Suprapubic skin (tissue), 4 donors: ENCODE measurements at regions not wholly inside any gene's neighbourhood (a gene's known extent, or its start where the extent isn't known, plus 50 kb on each side); places are given as distances from the start of the nearest gene placed in this dataset.
A peak's percentile ranks its signal among the peaks of the same experiment; 100 is the strongest.

Experiments used
- DNase-seq, 2 donors: peaks; one replicate each; pipeline ENCODE4 v3.0.0-alpha.2; 2019; ENCODE audit warnings: low spot score in 2 of 2
- H3K27ac ChIP-seq: fragments of 200-600 bp; sonication (generic); one replicate; pipeline ENCODE4 v1.5.1; 2019
- H3K27me3 ChIP-seq: fragments of 200-600 bp; sonication (generic); one replicate; pipeline ENCODE4 v1.5.1; 2019
- H3K36me3 ChIP-seq: fragments of 200-600 bp; sonication (generic); one replicate; pipeline ENCODE4 v1.5.1; 2019
- H3K4me1 ChIP-seq: fragments of 200-600 bp; sonication (generic); one replicate; pipeline ENCODE4 v1.5.1; 2019
- H3K4me3 ChIP-seq: fragments of 200-600 bp; sonication (generic); one replicate; pipeline ENCODE4 v1.5.1; 2019; ENCODE audit warnings: mild to moderate bottlenecking
- H3K9me3 ChIP-seq: fragments of 200-600 bp; sonication (generic); one replicate; pipeline ENCODE4 v1.5.1; 2019
- EP300 ChIP-seq: sonication (generic); formaldehyde crosslinking; IDR thresholded peaks from one replicate; pipeline ENCODE4 v1.6.1; 2017; ENCODE audit warnings: antibody characterized with exemption
- POLR2A ChIP-seq, 2 donors: fragments of 450-650 bp; IDR thresholded peaks; one replicate each; pipeline ENCODE4 v1.6.1; 2017; ENCODE audit warnings: antibody characterized with exemption in 2 of 2, mild to moderate bottlenecking in 2 of 2, moderate library complexity in 2 of 2
- POLR2AphosphoS5 ChIP-seq, 3 donors: sonication (generic); formaldehyde crosslinking; IDR thresholded peaks; one replicate each; pipeline ENCODE4 v1.6.1; 2017; ENCODE audit warnings: antibody characterized with exemption in 3 of 3
- WGBS: methylation state at CpG from one replicate; pipeline ENCODE4 v1.1.5; 2018; 5-methylcytosine and 5-hydroxymethylcytosine counted together
- TF ChIP-seq, protein P1 (sequence below), 2 donors: fragments of 200-600 bp in 1 of 2; fragments of 450-650 bp in 1 of 2; sonication (generic) in 1 of 2; IDR thresholded peaks; one replicate each; pipeline ENCODE4 v1.5.1; 2016 to 2019; ENCODE audit warnings: antibody characterized with exemption in 2 of 2, mild to moderate bottlenecking in 1 of 2, moderate library complexity in 1 of 2

DNA sequence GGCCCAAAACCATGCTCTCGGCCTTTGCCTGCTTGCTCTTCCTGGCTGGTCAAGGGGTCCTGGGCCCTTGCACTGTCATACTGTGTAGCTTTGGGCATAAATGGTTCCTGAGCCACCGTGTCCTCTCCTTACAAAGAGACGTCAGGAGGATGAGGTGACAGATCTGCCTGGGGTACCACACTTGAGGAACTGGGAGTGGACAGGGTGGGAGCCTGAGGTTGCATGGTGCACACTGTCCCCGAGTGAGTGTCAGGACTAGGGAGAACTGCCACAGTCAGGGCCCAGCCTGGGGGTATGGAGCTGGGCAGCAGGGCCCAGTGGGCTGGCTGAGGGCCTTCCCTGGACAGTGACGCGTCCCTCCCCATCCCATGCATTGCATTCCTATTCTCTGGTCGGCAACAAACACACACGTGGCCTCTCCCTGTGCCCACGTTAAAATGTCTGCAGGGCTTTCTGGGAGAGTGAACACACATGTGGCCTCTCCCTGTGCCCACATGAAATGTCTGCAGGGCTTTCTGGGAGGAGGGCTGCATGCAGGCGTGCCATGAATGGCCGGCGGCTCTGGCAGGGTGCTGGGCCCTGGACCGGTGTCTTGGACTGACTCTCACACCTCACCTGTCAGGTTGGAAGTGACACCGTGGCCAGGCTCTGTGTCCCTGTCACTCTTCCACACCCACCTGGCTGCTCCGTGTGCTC lies 122.1 kb upstream of the COL5A1 start:
- no peaks in the 10 kb centered on the region for H3K36me3 ChIP-seq
- H3K27ac ChIP-seq, result no peak overlapping the region
- no peak overlapping the region for H3K4me3 ChIP-seq
- peak in 1 of 2 donors; percentile 73 for DNase-seq
- H3K9me3 ChIP-seq, result no peaks in the 10 kb centered on the region
- peaks cover 10% of the 10 kb centered on the region for H3K27me3 ChIP-seq
- TF ChIP-seq POLR2AphosphoS5 (IDR thresholded peaks at IDR 0.05) (no peak), EP300 (no peak), POLR2A (IDR thresholded peaks at IDR 0.05) (no peak)
- TF ChIP-seq, protein P1, sequence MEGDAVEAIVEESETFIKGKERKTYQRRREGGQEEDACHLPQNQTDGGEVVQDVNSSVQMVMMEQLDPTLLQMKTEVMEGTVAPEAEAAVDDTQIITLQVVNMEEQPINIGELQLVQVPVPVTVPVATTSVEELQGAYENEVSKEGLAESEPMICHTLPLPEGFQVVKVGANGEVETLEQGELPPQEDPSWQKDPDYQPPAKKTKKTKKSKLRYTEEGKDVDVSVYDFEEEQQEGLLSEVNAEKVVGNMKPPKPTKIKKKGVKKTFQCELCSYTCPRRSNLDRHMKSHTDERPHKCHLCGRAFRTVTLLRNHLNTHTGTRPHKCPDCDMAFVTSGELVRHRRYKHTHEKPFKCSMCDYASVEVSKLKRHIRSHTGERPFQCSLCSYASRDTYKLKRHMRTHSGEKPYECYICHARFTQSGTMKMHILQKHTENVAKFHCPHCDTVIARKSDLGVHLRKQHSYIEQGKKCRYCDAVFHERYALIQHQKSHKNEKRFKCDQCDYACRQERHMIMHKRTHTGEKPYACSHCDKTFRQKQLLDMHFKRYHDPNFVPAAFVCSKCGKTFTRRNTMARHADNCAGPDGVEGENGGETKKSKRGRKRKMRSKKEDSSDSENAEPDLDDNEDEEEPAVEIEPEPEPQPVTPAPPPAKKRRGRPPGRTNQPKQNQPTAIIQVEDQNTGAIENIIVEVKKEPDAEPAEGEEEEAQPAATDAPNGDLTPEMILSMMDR (IDR thresholded peaks at IDR 0.05), result no peak
- no peaks in the 10 kb centered on the region for H3K4me1 ChIP-seq
- 80% methylated on average over 14 of the region's 15 CpGs for WGBS

DNA sequence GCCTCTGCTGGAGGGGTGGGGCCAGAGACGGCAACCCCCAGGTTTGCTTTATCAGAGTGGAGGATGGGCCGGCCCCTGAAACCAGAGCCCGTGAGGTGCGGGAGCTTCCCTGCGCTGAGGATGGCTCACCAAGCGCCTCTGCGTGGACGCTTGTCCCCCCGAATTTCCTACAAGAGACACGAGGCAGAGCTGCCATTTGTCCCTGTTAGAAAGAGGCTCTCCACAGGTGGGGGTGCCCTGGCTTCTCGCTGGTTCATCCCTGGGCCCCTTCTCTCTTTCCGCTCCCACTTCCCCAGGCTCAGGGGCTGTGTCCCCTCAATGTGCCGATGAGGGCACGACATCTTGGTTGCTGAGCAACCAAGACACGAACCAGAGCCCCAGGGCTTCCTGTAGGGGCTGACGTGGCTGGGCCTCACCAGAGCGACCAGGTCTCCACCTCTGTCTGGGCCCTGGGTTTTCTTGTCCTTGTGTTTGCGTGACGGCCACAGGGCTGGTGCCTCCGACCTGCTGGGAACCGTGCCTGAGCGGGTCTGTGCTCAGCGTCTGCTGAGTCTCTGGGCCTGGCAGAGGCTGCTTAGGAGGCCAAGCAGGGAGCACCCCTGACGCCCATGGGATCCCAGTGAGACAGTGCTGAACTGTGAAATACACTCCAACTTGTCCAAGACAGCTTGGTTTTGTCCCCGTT lies 119.6 kb upstream of the COL5A1 start:
- Histone ChIP-seq H3K27me3 (peaks cover 10% of the 10 kb centered on the region), H3K4me1 (peaks cover 4% of the 10 kb centered on the region), H3K9me3 (no peaks in the 10 kb centered on the region), H3K36me3 (no peaks in the 10 kb centered on the region), H3K4me3 (no peak overlapping the region), H3K27ac (no peak overlapping the region)
- peak in 1 of 2 donors; percentile 70 for DNase-seq
- TF ChIP-seq, protein P1 (IDR thresholded peaks at IDR 0.05), result no peak
- TF ChIP-seq EP300 (no peak), POLR2AphosphoS5 (IDR thresholded peaks at IDR 0.05) (no peak), POLR2A (IDR thresholded peaks at IDR 0.05) (no peak)
- 76% methylated on average over 16 of the region's 25 CpGs for WGBS

DNA sequence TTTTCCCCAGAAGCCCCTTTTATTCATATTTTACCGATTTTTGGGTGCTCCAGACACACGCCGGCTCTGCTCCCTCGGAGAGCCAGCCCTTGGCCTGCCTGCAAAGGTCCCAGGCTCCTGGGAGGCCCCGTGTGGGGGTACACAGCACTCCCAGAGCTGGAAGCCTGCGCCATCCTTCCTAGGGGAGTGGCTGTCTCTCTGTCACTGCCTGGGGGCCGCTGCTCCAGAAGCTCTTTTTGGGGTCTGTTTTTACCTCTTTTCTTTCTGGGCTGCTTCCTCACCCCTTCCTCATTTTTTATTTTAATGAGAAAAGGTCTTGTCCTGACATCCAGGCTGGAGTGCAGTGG lies 119.1 kb upstream of the COL5A1 start:
- DNase-seq, result peak in 1 of 2 donors; percentile 54
- Histone ChIP-seq H3K4me3 (no peak overlapping the region), H3K4me1 (peaks cover 4% of the 10 kb centered on the region), H3K27me3 (peaks cover 10% of the 10 kb centered on the region), H3K9me3 (no peaks in the 10 kb centered on the region), H3K36me3 (no peaks in the 10 kb centered on the region), H3K27ac (no peak overlapping the region)
- TF ChIP-seq POLR2AphosphoS5 (IDR thresholded peaks at IDR 0.05) (no peak), POLR2A (IDR thresholded peaks at IDR 0.05) (no peak), EP300 (no peak)
- TF ChIP-seq, protein P1 (IDR thresholded peaks at IDR 0.05), result no peak
- WGBS, result 84% methylated on average over 7 of the region's 7 CpGs

DNA sequence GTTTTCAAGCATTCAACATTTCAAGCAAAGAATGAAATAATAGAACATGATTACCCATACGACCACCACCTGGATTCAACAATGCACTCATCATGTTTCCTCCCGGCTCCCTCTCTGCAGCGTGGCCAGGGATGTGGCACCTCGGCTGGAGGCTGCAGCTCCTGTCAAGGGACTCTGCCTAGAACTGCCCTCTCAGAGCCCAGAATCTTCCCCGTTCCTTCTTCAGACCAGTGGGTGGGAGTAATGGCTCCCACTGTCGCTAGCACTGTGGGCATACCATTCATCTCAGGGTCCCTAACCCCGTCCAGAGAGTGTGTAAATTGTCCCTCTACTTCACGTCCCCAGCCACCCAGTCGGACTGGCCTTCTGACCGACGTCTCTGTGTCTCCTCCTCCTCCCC lies 118.6 kb upstream of the COL5A1 start:
- 84% methylated on average over 11 of the region's 11 CpGs for WGBS
- peak in 1 of 2 donors; percentile 71 for DNase-seq
- H3K27me3 ChIP-seq, result peaks cover 10% of the 10 kb centered on the region
- H3K4me1 ChIP-seq, result peaks cover 4% of the 10 kb centered on the region
- H3K4me3 ChIP-seq, result no peak overlapping the region
- TF ChIP-seq POLR2AphosphoS5 (IDR thresholded peaks at IDR 0.05) (no peak), EP300 (no peak)
- TF ChIP-seq, protein P1 (IDR thresholded peaks at IDR 0.05), result no peak
- H3K9me3 ChIP-seq, result no peaks in the 10 kb centered on the region
- H3K36me3 ChIP-seq, result no peaks in the 10 kb centered on the region
- no peak overlapping the region for H3K27ac ChIP-seq

DNA sequence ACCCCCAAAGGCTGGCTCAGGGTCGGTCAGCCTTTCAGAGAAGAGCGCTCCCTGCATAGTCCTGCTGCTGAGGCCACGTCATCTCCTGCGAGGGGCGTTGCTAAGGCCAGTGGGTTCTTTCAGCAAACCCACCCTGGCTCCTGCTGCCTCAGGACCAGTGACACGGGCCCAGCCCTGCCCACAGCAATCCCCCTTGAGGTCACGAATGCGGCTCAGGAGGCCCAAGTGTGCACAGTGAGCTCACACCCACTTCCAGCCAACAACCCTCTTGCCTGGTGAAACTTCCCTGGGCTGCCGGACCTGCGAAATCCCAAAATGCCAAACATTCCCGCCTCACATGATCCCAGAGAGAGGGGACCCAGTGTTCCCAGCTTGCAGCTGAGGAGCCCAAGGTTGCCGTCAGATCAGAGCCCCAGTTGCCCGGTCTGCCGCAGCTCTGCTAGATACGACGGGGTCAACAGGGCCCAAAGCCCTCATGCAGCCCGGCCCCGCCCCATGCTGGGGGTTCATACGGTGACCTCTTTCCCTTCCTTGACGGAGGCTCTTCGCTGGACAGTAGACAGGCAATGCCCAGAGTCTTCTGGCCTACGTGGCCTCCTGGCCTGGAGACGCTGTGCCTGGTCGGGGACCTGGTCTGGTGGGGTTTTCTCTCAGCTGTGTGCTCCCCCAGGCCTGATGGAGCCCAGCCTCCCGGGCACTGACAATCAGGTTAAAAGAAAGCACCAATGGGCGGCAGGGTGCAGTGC lies 116.4 kb upstream of the COL5A1 start:
- peaks cover 12% of the 10 kb centered on the region for H3K27me3 ChIP-seq
- peak in 1 of 2 donors; percentile 76 for DNase-seq
- WGBS, result no CpG with 5 or more reads among the region's 26 CpGs
- H3K27ac ChIP-seq, result peak overlapping the region; percentile 55
- TF ChIP-seq POLR2AphosphoS5 (IDR thresholded peaks at IDR 0.05) (no peak), POLR2A (IDR thresholded peaks at IDR 0.05) (no peak)
- TF ChIP-seq, protein P1 (IDR thresholded peaks at IDR 0.05), result no peak
- H3K4me3 ChIP-seq, result no peak overlapping the region
- H3K36me3 ChIP-seq, result no peaks in the 10 kb centered on the region
- peaks cover 2% of the 10 kb centered on the region for H3K9me3 ChIP-seq
- peaks cover 4% of the 10 kb centered on the region for H3K4me1 ChIP-seq
